ENCODE measurements at regions not wholly inside any gene's neighbourhood (a gene's known extent, or its start where the extent isn't known, plus 50 kb on each side); places are given as distances from the start of the nearest gene placed in this dataset.

GRCh38 chr2:64403426-64403825 lies 50.5 kb upstream of the LGALSL start:
- DNase-seq (ENCODE audit: low read depth) = no peak

- no peak for DNase-seq (ENCODE audit: low read depth)
These were observed 49.8 kb upstream of the LGALSL start for GRCh38 chr2:64404002-64404731.

Measured in CMK (cell line).